Fibroblast of lung (primary cell): ENCODE measurements at regions not wholly inside any gene's neighbourhood (a gene's known extent, or its start where the extent isn't known, plus 50 kb on each side); places are given as distances from the start of the nearest gene placed in this dataset.

Experiments
- CTCF ChIP-seq, 2 donors: IDR thresholded peaks in 1 of 2; conservative IDR thresholded peaks in 1 of 2; 1 replicate in 1 of 2; 2 replicates in 1 of 2; pipeline ENCODE4 v1.5.1; 2011 to 2012; ENCODE audit warnings: low read length in 2 of 2, control low read depth in 1 of 2, inconsistent platforms in 1 of 2, low read depth in 1 of 2, mild to moderate bottlenecking in 1 of 2
- EZH2 ChIP-seq: IDR thresholded peaks from 2 replicates; pipeline ENCODE4 v1.5.1; 2012; ENCODE audit warnings: low read length, control low read depth, mild to moderate bottlenecking; ENCODE audit errors: missing control alignments

GRCh38 chr5:165079389-165079788, 1574.0 kb downstream of the MAT2B start:
- TF ChIP-seq CTCF (conservative IDR thresholded peaks at IDR 0.05 in 1 of 2, IDR thresholded peaks at IDR 0.05 in 1 of 2; ENCODE audit: low read depth in 1 of 2, low read length in 2 of 2) (no peak), EZH2 (no peak)
